ENCODE measurements at regions not wholly inside any gene's neighbourhood (a gene's known extent, or its start where the extent isn't known, plus 50 kb on each side); places are given as distances from the start of the nearest gene placed in this dataset.
"Not testable (repeated sequence)": the region's sequence is repeated elsewhere in the genome, so short reads cannot be mapped to it uniquely, and the experiment has no call there.

DNA sequence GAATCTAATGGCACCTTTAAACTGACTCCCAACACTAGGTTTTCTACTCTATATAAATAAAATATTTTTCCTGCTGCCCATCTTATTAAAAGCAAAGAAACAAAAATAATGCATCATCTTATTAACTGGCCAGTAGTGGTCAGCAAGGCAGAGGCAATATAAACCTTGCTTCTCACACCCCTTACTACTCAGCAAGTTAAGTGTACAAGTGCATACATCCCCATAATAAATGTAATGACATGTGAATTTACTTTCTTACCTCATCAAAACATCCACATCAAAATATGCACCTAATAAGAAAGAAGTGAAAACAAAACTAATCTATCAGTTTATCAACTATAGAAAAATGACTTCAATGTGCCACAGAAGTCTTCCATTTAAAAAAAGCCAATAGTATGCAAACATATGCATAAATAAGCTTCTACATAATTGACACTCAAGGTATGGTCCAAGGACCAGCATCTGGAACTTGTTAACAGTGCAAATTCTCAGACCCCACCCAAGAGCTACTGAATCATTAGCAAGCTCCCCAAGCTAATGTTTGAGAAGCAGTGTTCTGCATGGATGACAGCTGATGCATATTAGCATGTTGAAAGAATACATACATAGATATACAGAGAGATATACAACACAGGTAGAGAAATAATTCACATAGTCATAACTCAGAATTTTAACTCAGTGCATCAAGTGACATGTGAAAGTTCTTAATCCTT, 182.7 kb downstream of the C7orf25 start:
- no peak for DNase-seq (ENCODE audit: low spot score)

DNA sequence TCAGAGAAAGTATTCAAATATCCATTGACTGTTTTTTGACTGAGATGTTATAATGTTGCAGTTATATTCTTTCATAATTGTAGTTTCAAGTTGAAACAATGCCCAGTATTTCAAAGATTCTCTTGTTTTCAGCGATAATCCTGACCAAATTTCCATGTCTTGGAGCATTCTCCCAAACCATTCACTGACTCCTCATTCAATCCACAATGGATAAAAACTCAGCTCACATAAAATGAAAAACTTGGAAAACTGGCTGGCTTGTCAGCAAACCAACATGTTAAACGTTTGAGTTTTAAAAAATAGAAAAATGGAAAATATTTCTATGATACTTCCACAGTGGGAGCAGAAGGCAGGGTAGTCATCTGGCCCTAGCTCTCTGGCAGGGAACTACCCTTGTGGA, 184.4 kb downstream of the C7orf25 start:
- intact Hi-C loops (cut with DNase I) = no loop called here
- DNase-seq (ENCODE audit: low spot score) = no peak

More for the DNA sequence above, 182.7 kb downstream of the C7orf25 start:
- intact Hi-C loops (cut with DNase I) = no loop called here

DNA sequence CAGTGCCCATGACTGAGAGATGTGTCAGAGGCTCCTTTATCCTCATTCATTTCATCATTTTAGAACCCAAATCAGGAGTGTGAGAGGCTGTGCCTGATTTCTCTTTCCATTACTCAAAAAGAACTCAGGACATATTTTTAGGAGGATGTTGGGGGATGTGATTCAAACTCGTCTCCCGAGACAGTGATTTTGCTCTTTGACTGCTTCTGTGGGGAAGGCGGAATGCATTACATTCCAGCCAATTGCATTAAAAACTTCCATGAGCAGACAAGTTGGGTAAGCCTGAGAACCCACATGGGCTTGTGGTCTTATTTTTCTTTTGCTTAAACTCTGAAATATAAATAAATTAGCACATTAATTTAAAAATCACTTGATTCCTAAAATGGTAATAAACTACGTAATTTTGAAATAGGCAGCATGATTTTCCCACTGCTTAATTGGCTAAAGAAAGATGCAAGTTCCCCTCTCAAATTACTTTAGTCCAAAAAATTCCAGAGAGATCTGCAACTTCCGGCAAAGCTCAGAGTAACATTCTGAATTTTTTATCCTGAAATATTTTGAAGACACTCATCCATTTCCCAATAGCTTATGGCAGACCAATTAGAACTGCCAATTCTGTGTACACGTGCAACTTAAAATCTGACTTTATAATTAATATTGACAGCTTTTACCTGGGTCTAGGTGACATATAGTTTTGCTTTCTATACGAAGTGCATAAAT, 185.6 kb downstream of the C7orf25 start:
- intact Hi-C loops (cut with DNase I) = no loop called here
- DNase-seq (ENCODE audit: low spot score) = no peak

DNA sequence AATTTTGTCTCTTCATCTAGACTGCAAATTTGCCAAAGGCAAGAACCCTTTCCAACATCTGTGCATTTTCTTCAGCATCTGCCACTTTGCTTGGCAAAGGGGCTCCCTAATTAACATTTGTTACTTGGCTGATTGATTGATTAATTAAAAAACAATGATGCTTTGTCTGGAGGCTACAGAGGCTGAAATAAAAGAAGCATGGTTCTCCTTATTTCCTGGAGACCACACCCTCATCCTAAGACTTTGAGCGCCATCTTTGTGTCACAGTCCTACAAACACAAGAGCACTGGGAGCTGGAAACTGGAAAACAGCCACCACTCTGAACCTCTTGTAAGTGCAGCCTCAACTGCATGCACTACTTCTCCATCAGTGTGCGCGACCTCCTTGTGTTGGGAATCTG, 189.2 kb downstream of the C7orf25 start:
- intact Hi-C loops (cut with DNase I) = no loop called here
- DNase-seq (ENCODE audit: low spot score) = no peak

DNA sequence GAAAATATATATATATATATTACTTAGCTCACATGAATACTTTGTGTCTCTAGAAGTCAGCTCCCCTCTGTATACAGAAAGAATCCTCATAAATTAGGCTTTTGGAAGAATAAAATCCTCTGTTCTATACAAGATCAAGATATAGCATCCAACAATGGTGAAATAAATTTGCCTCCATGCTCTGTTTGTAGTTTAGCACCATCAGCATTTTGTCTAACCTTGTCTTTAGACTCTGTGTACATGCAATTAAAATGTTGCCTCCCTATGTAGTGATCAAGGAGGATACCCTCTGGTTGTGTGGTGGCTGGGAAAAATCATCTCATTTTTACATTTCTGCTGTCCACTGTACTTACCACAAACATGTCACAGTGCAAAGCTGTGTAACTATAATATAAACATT, 189.7 kb downstream of the C7orf25 start:
- intact Hi-C loops (cut with DNase I) = no loop called here
- DNase-seq (ENCODE audit: low spot score) = no peak

DNA sequence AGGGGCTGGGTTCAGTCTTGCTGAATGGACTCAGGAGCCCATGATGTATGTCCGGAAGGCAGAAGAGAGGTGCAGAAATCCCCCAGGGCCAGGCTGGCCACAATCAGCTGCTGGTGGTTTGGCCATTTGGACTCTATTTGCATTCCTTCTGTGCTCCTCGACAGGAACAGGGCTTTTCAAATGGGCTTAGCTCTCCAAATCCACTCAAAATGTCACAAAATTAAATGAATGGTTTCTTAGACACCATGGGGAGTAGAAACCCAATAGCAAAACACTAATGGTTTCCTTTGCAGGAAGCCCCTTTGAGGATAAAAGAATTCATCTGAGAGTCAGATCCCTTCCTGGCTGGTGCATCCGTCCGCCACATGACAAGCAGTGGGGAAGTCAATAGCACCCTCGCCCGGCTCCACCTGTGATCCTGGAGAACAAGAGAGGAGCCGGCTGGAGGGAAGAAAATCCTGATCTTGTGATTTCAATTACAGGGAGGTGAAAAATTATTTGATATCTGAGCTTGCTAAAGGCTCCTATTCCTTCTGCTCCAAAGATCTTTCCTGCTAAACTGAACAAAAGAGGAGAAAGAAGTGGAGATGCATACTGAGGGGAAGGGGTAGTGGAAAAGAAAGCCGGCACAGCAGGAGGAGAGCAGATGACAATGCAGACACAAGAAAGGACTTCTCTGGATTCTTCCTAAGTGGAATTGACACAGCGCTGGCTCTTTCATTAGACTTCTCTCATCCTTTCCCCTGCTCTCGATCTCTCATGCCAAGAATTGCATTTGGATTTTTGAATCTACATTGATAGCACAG, 190.7 kb downstream of the C7orf25 start:
- intact Hi-C loops (cut with DNase I) = no loop called here

DNA sequence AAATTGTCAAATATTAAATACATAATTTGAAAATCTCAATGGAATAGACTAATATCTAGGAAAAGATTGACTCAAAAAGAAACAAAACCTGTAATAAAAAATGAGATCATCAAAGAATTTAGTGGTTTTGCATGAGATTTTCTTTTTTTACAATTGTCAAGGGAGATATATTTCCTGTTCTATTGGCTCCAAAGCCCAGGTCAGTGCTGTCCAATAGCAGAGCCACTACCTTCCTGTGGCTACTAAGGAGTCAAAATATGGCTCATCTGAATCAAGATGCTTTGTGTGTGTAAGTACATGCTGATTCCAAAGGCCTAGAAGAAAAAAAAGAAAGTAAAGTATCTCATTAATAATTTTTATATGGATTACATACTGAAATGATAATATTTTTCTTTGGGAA, 191.9 kb downstream of the C7orf25 start:
- intact Hi-C loops (cut with DNase I) = no loop called here
- DNase-seq (ENCODE audit: low spot score) = no peak

More for the DNA sequence above, 190.7 kb downstream of the C7orf25 start:
- no peak for DNase-seq (ENCODE audit: low spot score)

DNA sequence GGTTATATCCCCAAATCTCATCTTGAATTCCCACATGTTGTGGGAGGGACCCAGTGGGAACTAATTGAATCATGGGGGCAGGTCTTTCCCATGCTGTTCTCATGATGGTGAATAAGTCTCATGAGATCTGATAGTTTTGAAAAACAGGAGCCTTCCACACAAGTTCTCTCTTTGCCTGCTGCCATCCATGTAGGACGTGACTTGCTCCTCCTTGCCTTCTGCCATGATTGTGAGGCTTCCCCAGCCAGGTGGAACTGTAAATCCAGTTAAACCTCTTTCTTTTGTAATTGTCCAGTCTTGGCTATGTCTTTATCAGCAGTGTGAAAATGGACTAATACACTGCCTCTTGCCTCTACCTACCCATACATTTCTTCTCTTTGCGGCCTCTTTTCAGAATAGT, 193.4 kb downstream of the C7orf25 start:
- DNase-seq (ENCODE audit: low spot score); intact Hi-C loops (cut with DNase I): not testable (repeated sequence)

DNA sequence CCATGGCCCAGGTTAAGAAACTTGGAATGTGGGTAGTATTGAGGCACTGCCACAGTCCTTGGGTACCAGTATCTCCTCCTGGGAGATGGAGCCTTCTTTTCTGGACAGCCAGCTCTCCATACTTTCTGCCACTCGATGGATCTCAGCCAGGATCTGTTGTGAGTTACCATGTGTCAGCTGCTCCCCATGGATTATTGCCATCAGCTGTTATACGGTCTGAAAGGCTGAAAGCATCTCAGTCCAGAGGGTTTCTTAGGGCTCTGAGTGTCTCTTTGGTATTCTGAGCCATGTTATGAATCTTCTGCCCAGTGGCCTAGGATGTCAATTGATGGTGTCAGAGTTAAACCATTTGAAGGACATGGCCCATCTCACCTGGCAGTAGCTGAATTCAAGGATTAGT, 197.5 kb downstream of the C7orf25 start:
- intact Hi-C loops (cut with DNase I) = no loop called here
- DNase-seq (ENCODE audit: low spot score) = no peak

DNA sequence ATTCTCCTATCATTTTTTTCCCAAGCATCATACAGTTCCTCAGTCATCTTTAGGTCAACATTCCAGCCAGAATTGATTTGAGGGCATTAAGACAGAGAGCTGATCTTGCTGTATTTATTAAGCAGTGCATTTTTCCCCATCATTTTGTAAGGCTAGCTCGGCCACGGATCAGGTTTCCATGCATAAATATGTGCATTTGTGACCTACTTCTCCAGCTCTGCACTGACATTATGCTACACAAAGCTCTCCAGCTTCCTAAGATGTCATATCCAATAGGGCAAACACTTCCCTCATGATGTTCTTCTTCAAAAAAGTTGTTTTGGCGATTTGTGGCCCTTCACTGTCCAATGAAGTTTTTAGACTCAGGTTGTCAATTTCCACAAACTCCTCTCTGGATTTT, 202.6 kb downstream of the C7orf25 start:
- no peak for DNase-seq (ENCODE audit: low spot score)
- intact Hi-C loops (cut with DNase I) = no loop called here

DNA sequence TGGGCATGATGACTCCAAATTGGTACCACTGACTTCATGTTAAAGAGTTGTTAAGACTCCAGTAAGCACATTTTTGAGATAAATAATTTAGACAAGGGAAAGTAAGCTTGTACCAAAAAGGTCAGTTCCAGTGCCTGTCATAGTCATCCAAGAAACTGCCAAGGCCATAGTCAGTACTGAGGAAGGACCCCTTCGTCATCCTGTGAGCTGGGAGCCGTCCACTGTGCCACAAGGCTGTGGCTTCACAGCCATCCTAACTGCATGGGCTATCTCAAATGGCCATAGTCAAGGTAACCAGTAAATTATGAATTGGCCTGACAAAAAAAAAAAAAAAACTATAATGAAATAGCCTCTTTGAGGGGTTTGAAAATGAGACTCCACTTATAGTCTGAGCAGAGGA, 207.2 kb downstream of the C7orf25 start:
- intact Hi-C loops (cut with DNase I) = no loop called here
- no peak for DNase-seq (ENCODE audit: low spot score)

DNA sequence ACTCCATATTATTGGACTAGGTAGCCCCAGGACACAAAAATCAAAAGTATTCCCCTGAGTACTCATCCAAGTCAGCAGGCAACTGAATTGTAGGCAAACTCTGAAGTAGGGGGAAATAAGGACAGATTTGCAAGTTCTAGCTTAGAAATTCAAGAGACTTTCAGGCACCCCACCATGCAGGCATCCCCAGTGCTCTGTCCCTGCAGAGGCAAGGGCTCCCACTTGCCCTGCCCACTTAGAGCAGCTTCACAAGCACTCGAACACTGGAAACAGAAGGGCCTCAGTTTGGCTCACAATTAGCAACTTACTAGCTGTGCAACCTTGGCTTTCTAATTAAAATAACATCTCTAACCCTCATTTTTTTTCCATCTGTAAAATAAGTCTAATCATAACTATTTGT, 209.2 kb downstream of the C7orf25 start:
- intact Hi-C loops (cut with DNase I) = no loop called here
- no peak for DNase-seq (ENCODE audit: low spot score)

DNA sequence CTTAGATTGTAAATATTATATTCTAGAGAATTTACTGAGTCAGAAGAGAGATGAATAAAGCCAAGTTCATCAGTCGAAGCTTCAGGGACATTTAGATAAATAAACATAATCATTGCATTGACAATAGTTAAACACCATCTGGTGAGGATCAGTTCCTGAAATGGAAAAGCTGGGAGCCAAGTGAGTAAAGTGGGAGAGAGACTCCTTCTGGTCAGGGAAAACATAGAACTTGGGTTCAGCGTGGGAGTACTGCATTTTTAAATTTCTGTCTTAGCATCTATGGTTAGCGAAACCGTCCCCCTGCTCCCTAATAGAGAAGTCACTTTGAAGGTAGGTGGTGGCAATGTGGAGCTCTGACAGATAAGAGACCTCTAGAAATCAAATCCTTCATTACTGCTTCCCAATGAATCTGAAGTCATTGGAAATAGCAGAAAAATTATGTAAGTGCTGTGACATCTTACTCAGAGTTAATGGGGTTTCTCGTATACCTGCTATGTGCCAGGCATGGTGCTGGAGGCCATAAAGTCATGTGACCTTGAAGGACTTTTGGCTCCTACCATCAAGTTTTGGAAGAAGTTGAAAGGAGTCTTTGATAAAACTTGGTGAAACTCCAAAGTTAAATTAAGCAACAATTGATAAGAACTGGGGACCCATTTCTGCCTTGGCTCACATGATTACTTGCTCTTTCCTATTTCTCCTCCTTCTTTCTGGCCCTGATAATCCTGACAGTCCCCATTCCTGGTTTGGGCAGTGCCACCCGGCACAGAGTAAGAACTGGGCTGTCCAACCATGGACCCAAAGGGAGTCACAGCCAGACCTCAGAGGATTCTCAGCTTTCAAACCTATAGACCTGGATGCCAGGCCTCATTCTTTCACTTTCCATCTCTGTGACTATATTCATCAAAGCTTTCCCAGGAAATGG, 211.2 kb downstream of the C7orf25 start:
- DNase-seq (ENCODE audit: low spot score) = no peak

DNA sequence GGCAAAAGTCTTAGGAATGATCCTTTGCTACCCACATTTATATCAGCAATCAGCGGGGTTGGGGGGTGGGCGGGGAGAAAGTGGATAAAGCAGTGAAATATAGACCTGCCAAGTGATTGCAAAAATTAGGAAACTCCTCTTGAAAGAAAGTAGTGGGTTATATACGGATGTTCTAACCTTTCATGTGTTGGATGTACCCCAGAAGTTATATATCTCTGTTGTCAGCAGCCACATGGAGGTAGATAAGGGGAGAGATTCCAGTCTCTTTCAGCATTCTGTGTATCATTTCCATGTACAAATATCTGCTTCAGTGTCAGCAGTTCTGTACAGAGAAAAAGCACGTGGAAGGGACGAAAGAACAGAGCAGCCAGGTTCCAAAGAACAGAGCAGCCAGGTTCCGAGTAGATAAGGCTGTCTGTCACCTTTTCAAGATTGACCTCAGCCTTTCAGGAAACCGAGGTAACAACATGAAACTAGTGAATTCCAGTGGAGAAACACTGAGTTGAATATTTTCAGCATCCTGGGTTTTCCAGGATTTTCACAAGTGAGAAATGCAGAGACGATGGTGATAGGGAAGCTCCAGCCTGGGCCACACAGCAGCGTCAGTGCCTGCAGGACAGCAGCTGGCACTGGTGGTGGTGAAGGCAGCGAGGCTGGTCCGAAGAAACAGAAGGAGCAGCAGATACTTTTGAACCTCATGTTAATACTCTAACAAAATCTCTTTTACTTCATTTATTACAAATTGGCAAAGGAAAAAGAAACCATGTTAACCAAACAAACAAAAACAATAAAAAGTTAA, 212.3 kb downstream of the C7orf25 start:
- no peak for DNase-seq (ENCODE audit: low spot score)
- intact Hi-C loops (cut with DNase I) = no loop called here

More for the DNA sequence above, 211.2 kb downstream of the C7orf25 start:
- intact Hi-C loops (cut with DNase I) = no loop called here

DNA sequence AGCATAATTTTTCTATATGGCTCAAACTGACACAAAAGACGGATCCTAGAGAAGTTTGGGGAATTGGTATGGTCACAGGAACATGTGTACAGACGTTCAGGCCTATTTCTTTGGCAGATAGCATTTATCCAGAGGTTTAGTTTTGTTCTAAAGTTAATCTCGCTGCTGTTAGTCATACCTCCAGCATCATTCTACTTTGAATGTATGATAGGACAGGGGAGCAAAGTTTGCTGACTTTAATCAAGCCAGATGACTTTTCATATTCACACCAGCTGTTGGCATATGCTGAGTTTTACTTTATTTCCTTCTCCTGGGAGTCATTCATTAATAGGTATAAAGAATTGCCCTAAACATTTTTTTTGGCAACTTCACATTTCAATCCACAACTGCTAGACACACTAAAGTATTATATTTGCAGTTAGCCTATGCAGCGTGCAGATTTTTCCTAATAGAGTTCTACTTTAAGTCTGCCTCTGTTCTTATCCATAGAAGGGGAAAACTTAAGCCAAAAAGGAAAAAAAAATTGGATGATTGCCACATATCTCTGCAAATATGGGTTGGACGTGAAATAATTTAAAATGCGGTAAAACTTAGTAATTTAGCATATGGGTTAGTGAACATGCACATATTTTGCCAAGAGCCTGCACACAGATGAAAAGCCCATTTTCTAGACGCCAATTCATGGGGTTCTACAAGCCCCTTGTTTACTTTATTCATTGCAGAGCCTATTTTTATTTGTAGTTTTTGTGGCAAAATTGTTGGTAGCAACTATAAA, 213.1 kb downstream of the C7orf25 start:
- DNase-seq (ENCODE audit: low spot score) = no peak
- intact Hi-C loops (cut with DNase I) = no loop called here

DNA sequence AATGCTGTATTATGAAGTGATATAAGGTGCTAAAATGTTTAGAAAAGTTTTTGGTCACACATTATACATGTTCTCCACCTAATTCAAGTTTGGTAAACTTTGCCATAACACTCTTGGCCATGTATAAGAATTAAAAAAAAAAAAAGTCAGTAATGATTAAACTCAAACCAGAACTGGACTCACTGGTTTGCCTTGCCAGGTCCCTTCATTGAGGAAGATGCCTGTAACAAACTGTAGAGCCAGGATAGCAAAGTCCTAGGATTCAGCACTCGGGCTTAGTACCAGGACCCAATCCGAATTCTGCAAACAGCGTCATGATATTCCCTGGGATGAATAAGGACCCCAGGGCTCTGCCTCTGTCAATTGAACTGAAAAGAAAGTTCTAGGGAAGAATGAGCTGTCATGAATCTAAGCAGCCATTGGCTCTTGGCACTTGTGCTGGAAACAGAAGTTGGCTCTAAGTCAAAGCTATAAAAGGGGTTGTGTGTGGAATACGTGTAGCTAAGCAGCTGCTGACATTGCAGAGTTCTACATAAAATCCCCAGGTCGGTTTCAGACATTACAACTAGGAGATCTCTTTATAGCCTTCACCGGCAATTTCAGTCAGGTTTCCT, 216.9 kb downstream of the C7orf25 start:
- intact Hi-C loops (cut with DNase I) = no loop called here
- no peak for DNase-seq (ENCODE audit: low spot score)

DNA sequence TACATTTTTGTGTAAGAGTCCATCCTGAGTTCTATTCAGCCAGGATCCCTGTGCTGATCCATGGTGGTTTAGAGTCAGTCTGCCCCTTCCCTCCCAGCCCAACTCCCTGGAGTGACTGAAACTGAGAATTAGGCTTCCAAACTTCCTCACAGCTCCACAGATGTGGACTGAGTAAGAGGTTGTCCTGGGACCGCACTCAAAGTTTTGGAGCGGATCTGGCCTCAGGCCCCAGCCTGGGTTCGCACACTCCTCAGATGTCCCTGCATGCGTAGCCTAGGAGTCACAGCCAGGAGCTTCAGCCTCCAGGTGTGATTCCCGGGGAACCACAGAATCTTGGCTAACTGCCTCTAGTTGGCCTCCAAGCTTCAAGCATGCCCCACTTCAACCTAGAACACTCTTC, 218.1 kb downstream of the C7orf25 start:
- intact Hi-C loops (cut with DNase I) = no loop called here

More for the DNA sequence above, 218.1 kb downstream of the C7orf25 start:
- no peak for DNase-seq (ENCODE audit: low spot score)

Data from posterior vena cava (tissue), 2 donors.